IMR-90 (cell line): ENCODE measurements at regions not wholly inside any gene's neighbourhood (a gene's known extent, or its start where the extent isn't known, plus 50 kb on each side); places are given as distances from the start of the nearest gene placed in this dataset.

ENCODE experiments used
- RFX5 ChIP-seq: IDR thresholded peaks from 2 replicates; pipeline ENCODE4 v1.8.0; 2012; ENCODE audit warnings: low read depth, mild to moderate bottlenecking, low read length, moderate library complexity
- SMC3 ChIP-seq: fragments of 150-350 bp; IDR thresholded peaks from 2 replicates; pipeline ENCODE4 v1.6.1; 2016; ENCODE audit warnings: low read depth, mild to moderate bottlenecking, antibody characterized with exemption, low read length, moderate library complexity
- USF2 ChIP-seq: fragments of 150-350 bp; IDR thresholded peaks from 2 replicates; pipeline ENCODE4 v1.6.1; 2017; ENCODE audit warnings: mild to moderate bottlenecking, antibody characterized with exemption, low read length, low read depth
- TF ChIP-seq, protein P1 (sequence below): conservative IDR thresholded peaks from 2 replicates; pipeline ENCODE4 v1.5.1; 2012; ENCODE audit warnings: mild to moderate bottlenecking, low read depth, low read length, improper control_type of control experiment

- TF ChIP-seq, protein P1, sequence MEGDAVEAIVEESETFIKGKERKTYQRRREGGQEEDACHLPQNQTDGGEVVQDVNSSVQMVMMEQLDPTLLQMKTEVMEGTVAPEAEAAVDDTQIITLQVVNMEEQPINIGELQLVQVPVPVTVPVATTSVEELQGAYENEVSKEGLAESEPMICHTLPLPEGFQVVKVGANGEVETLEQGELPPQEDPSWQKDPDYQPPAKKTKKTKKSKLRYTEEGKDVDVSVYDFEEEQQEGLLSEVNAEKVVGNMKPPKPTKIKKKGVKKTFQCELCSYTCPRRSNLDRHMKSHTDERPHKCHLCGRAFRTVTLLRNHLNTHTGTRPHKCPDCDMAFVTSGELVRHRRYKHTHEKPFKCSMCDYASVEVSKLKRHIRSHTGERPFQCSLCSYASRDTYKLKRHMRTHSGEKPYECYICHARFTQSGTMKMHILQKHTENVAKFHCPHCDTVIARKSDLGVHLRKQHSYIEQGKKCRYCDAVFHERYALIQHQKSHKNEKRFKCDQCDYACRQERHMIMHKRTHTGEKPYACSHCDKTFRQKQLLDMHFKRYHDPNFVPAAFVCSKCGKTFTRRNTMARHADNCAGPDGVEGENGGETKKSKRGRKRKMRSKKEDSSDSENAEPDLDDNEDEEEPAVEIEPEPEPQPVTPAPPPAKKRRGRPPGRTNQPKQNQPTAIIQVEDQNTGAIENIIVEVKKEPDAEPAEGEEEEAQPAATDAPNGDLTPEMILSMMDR = no peak
- no peak for TF ChIP-seq USF2
- TF ChIP-seq RFX5 = no peak
- no peak for TF ChIP-seq SMC3
These were observed 133.8 kb upstream of the HMGA2 start for GRCh38 chr12:65690477-65690876.
